Breast epithelium (tissue), 4 donors: ENCODE measurements at regions not wholly inside any gene's neighbourhood (a gene's known extent, or its start where the extent isn't known, plus 50 kb on each side); places are given as distances from the start of the nearest gene placed in this dataset.

Experiments used
- DNase-seq, 2 donors: peaks; one replicate each; pipeline ENCODE4 v3.0.0-alpha.2; 2019; ENCODE audit warnings: low spot score in 2 of 2
- H3K27ac ChIP-seq, 2 donors: fragments of 200-600 bp; sonication (generic) in 1 of 2; one replicate each; pipeline ENCODE4 v1.5.1; 2016 to 2019; ENCODE audit warnings: mild to moderate bottlenecking in 1 of 2
- H3K27me3 ChIP-seq, 2 donors: fragments of 200-600 bp; sonication (generic) in 1 of 2; one replicate each; pipeline versions ENCODE4 v1.5.1 to v1.6.0; 2017 to 2019; ENCODE audit warnings: control low read depth in 1 of 2, mild to moderate bottlenecking in 1 of 2
- H3K36me3 ChIP-seq: fragments of 200-600 bp; one replicate; pipeline ENCODE4 v1.5.1; 2019
- H3K4me1 ChIP-seq, 2 donors: fragments of 200-600 bp; sonication (generic); one replicate each; pipeline ENCODE4 v1.5.1; 2016 to 2019; ENCODE audit warnings: control low read depth in 1 of 2
- H3K4me3 ChIP-seq, 3 donors: fragments of 200-600 bp; sonication (generic); 1 replicate in 2 of 3; 2 replicates in 1 of 3; pipeline ENCODE4 v1.5.1; 2016 to 2019; ENCODE audit warnings: mild to moderate bottlenecking in 3 of 3, moderate library complexity in 2 of 3
- H3K9me3 ChIP-seq, 2 donors: fragments of 200-600 bp; sonication (generic) in 1 of 2; one replicate each; pipeline ENCODE4 v1.5.1; 2016 to 2019; ENCODE audit warnings: control low read depth in 1 of 2
- POLR2A ChIP-seq: fragments of 450-650 bp; IDR thresholded peaks from one replicate; pipeline ENCODE4 v1.6.1; 2016; ENCODE audit warnings: antibody characterized with exemption, mild to moderate bottlenecking, moderate library complexity
- POLR2AphosphoS5 ChIP-seq, 3 donors: sonication (generic); formaldehyde crosslinking; IDR thresholded peaks; one replicate each; pipeline ENCODE4 v1.6.1; 2017; ENCODE audit warnings: antibody characterized with exemption in 3 of 3
- intact Hi-C: fragments of 100-400 bp; cut with DNase I; formaldehyde crosslinking; loops from one replicate; pipeline ENCODE4 v1.15.1; 2023; ENCODE audit warnings: low total_unique reads
- TF ChIP-seq, protein P1 (sequence below), 3 donors: fragments of 450-650 bp; IDR thresholded peaks; one replicate each; pipeline ENCODE4 v1.5.1; 2016 to 2017; ENCODE audit warnings: antibody characterized with exemption in 3 of 3, mild to moderate bottlenecking in 3 of 3, moderate library complexity in 3 of 3

DNA sequence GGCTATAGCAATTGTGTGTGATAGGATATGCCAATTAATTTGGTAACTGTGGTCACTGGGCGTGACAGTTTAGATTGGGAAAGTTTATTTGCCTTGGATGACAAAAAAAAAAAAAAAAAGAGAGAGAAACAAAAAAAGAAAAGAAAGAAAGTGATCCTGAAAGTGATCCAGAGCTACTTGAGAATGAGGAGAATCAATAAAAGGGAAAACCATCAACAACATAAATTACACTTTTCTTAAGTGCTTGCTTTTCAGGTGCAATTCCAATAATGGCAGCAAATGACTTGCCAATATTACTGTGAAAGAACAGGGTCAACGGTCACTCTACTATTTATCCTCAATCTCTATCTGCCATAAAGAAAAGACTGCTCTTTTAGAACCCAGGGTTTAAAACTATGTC lies 191.8 kb upstream of the SEMA3C start:
- TF ChIP-seq POLR2AphosphoS5 (IDR thresholded peaks at IDR 0.05) (no peak), POLR2A (no peak)
- TF ChIP-seq, protein P1, sequence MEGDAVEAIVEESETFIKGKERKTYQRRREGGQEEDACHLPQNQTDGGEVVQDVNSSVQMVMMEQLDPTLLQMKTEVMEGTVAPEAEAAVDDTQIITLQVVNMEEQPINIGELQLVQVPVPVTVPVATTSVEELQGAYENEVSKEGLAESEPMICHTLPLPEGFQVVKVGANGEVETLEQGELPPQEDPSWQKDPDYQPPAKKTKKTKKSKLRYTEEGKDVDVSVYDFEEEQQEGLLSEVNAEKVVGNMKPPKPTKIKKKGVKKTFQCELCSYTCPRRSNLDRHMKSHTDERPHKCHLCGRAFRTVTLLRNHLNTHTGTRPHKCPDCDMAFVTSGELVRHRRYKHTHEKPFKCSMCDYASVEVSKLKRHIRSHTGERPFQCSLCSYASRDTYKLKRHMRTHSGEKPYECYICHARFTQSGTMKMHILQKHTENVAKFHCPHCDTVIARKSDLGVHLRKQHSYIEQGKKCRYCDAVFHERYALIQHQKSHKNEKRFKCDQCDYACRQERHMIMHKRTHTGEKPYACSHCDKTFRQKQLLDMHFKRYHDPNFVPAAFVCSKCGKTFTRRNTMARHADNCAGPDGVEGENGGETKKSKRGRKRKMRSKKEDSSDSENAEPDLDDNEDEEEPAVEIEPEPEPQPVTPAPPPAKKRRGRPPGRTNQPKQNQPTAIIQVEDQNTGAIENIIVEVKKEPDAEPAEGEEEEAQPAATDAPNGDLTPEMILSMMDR (IDR thresholded peaks at IDR 0.05) = no peak
- Histone ChIP-seq H3K27me3 (no peaks in the 10 kb centered on the region), H3K4me3 (no peak overlapping the region), H3K36me3 (no peaks in the 10 kb centered on the region), H3K27ac (no peak overlapping the region), H3K9me3 (no peaks in the 10 kb centered on the region), H3K4me1 (no peaks in the 10 kb centered on the region)
- intact Hi-C loops = no loop called here
- no peak for DNase-seq

DNA sequence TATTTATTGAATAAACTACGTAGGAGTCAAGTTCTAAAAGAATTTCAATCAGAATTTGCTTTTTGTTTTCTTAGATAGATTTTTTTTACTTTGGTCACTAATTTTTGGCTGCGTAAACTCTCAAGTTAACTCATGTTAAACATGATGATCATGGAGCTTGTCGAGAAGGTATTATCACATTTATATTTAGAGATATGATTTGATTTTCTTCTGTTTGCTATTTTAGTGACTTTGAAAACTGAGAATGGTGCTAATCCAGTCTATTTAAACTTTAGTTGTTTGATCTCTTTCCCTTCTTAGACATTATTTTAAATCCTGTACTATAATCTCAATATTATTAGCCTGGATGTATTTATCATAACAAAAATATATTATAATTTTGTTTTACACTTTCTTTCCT lies 179.4 kb upstream of the SEMA3C start:
- H3K9me3 ChIP-seq = no peaks in the 10 kb centered on the region
- H3K36me3 ChIP-seq = no peaks in the 10 kb centered on the region
- no peak overlapping the region for H3K4me3 ChIP-seq
- no peak for TF ChIP-seq POLR2AphosphoS5 (IDR thresholded peaks at IDR 0.05)
- no peak for TF ChIP-seq POLR2A
- TF ChIP-seq, protein P1 (IDR thresholded peaks at IDR 0.05) = no peak
- intact Hi-C loops = no loop called here
- H3K27me3 ChIP-seq = no peaks in the 10 kb centered on the region
- H3K4me1 ChIP-seq = no peaks in the 10 kb centered on the region
- no peak overlapping the region for H3K27ac ChIP-seq
- DNase-seq = no peak

DNA sequence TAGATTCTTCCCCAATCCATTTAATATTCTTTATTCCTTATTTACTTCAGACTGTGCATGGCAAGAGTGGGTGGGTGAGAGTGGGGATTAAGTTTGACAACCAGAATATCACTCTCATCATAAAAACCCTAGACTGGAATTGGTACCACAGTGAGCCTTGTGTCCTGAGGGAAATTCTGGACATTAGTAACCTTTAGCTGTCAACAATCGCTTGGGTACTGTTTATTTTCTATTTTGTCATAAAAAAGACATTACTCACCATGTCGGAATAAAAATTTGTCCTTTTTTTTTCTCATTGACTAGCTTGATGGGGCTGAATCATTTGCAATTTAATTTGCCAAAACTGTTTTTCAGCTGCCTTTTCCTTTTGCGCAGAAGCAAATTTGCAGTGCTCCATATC lies 176.1 kb upstream of the SEMA3C start:
- TF ChIP-seq, protein P1 (IDR thresholded peaks at IDR 0.05) = no peak
- TF ChIP-seq POLR2A (no peak), POLR2AphosphoS5 (IDR thresholded peaks at IDR 0.05) (no peak)
- Histone ChIP-seq H3K4me1 (no peaks in the 10 kb centered on the region), H3K27me3 (no peaks in the 10 kb centered on the region), H3K9me3 (no peaks in the 10 kb centered on the region), H3K4me3 (no peak overlapping the region), H3K36me3 (no peaks in the 10 kb centered on the region), H3K27ac (no peak overlapping the region)
- DNase-seq = no peak
- intact Hi-C loops = no loop called here

DNA sequence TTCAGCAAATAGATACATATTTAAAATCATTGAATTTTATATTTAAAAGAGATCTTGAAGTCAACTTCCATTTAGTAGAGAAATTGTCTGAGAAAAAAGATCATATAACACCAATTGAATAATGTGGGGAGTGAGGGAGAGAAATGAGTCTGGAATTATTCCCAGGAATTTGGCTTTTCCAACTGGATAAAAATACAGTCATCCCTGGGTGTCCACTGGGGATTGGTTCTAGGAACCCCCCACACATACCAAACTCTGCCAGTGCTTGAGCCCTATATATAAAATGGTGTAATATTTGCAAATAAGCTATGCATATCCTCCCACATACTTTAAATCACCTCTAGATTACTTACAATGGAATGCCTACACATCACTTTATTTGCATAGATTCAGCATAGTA lies 162.8 kb upstream of the SEMA3C start:
- Histone ChIP-seq H3K4me1 (no peaks in the 10 kb centered on the region), H3K9me3 (peaks cover 0 to 7% of the 10 kb centered on the region in 2 donors), H3K27me3 (no peaks in the 10 kb centered on the region), H3K36me3 (peaks cover 3% of the 10 kb centered on the region), H3K27ac (no peak overlapping the region), H3K4me3 (no peak overlapping the region)
- TF ChIP-seq POLR2AphosphoS5 (IDR thresholded peaks at IDR 0.05) (no peak), POLR2A (no peak)
- TF ChIP-seq, protein P1 (IDR thresholded peaks at IDR 0.05) = no peak
- intact Hi-C loops = no loop called here
- DNase-seq = no peak

DNA sequence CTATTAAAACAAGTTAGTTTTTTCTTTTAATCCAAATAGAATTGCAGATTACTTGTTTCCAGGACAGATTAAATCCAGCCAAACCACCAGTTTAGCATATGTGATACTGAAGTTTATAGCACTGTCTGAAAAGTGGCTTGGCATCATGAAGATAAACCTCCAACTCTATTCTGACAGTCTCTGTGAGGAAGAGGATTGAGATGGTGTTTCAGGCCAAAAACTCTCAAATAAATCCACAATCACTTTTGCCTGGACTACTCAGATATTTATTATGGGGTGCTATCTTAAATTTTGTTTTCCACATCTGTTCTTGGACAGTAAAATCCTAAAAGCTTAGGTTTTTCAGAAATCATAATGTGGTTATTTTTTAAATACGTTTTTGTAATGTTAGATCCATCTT lies 161.7 kb upstream of the SEMA3C start:
- no peak for DNase-seq
- no peak overlapping the region for H3K4me3 ChIP-seq
- peaks cover 0 to 8% of the 10 kb centered on the region in 2 donors for H3K9me3 ChIP-seq
- no peak for TF ChIP-seq POLR2AphosphoS5 (IDR thresholded peaks at IDR 0.05)
- H3K4me1 ChIP-seq = no peaks in the 10 kb centered on the region
- no peaks in the 10 kb centered on the region for H3K27me3 ChIP-seq
- intact Hi-C loops = no loop called here
- no peak overlapping the region for H3K27ac ChIP-seq
- no peaks in the 10 kb centered on the region for H3K36me3 ChIP-seq

DNA sequence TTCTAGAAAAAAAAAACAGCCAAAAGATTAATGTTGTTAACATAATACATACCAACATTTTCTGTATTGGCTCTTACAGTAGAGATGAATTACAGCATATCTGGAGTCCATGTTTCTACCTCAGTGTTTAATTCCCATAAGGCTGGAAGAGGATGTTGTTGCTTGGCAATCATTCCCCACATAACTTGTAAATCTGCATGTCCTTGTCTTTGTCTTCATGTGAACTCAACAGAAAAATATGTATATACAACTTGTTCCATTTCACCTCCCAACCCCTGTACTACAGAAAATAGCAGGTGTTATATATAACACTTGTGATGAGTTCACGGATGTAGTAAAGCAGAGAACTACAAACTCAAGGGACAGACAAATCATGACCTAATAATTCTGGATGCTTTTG lies 160.9 kb upstream of the SEMA3C start:
- TF ChIP-seq POLR2A = no peak
- TF ChIP-seq POLR2AphosphoS5 (IDR thresholded peaks at IDR 0.05) = no peak
- TF ChIP-seq, protein P1 (IDR thresholded peaks at IDR 0.05) = no peak
- Histone ChIP-seq H3K36me3 (no peaks in the 10 kb centered on the region), H3K4me1 (no peaks in the 10 kb centered on the region), H3K27ac (no peak overlapping the region), H3K4me3 (no peak overlapping the region), H3K9me3 (peaks cover 0 to 8% of the 10 kb centered on the region in 2 donors), H3K27me3 (no peaks in the 10 kb centered on the region)
- no peak for DNase-seq
- intact Hi-C loops = no loop called here
